HCT116 (cell line): ENCODE measurements at regions not wholly inside any gene's neighbourhood (a gene's known extent, or its start where the extent isn't known, plus 50 kb on each side); places are given as distances from the start of the nearest gene placed in this dataset.
"Not testable (repeated sequence)": the region's sequence is repeated elsewhere in the genome, so short reads cannot be mapped to it uniquely, and the experiment has no call there.

Experiments
- ATAC-seq: fragments of 200-7000 bp; cut with Tn5 transposase; 2 replicates; pipeline ENCODE4 v1.9.1; 2020; ENCODE audit warnings: mild to moderate bottlenecking, moderate library complexity
- BruUV-seq: library from RNA; stranded (reverse); fragments of 400-500 nt; replicated peaks from 2 replicates; lab custom pipeline; 2021; lab: Mats Ljungman, UMichigan
- CTCF ChIA-PET: fragments of 300-600 bp; sonication (Branson Sonifier 250); formaldehyde crosslinking; loops from one replicate; lab custom pipeline; 2021; ENCODE audit warnings: antibody characterized with exemption; lab: Charles Lee
- POLR2A ChIA-PET: fragments of 300-600, 350-600 bp; sonication (Branson Sonifier 250); formaldehyde crosslinking; loops from one replicate; lab custom pipeline; 2021; ENCODE audit warnings: antibody characterized with exemption; lab: Charles Lee
- RAD21 ChIA-PET, 2 experiments: fragments of 300-600 bp; sonication (Branson Sonifier 250); formaldehyde crosslinking; loops; one replicate each; lab custom pipeline; 2023; ENCODE audit warnings: low total read pairs in 2 of 2; ENCODE audit not compliant: uncharacterized antibody in 2 of 2, unreplicated experiment in 2 of 2, low non-redundant PET in 1 of 2; lab: Charles Lee
- DNase-seq: peaks from one replicate; pipeline ENCODE4 v3.0.0-alpha.2; 2010; ENCODE audit warnings: low read depth, low spot score
- H2AFZ ChIP-seq: fragments of 200-600 bp; shearing (Covaris generic), sonication (generic); 2 replicates; pipeline ENCODE4 v1.6.1; 2017; ENCODE audit warnings: low read depth, mixed run types, mixed read lengths, antibody characterized with exemption, low read length; ENCODE audit not compliant: poor library complexity, severe bottlenecking
- H3K27ac ChIP-seq: 2 replicates; pipeline ENCODE4 v1.5.1; 2012; ENCODE audit warnings: low read depth, low read length
- H3K27me3 ChIP-seq: fragments of 200-600 bp; sonication (generic); 2 replicates; pipeline ENCODE4 v1.6.1; 2016; ENCODE audit warnings: mixed run types, low read length, mixed read lengths; ENCODE audit not compliant: insufficient read depth
- H3K36me3 ChIP-seq, 2 experiments: fragments of 200-500 bp in 1 of 2; fragments of 200-600 bp in 1 of 2; sonication (Bioruptor generic) in 1 of 2; sonication (generic) in 1 of 2; 2 replicates each; pipeline versions ENCODE4 v1.5.1 to v1.6.1; 2014 to 2016; ENCODE audit warnings: low read length in 2 of 2, inconsistent platforms in 1 of 2, mixed read lengths in 1 of 2, mixed run types in 1 of 2; ENCODE audit not compliant: insufficient read depth in 2 of 2, control insufficient read depth in 1 of 2
- H3K4me1 ChIP-seq, 2 experiments: fragments of 200-600 bp in 1 of 2; sonication (generic) in 1 of 2; 2 replicates each; pipeline versions ENCODE4 v1.5.1 to v1.6.1; 2012 to 2017; ENCODE audit warnings: low read length in 2 of 2, inconsistent platforms in 1 of 2, mild to moderate bottlenecking in 1 of 2, mixed read lengths in 1 of 2, mixed run types in 1 of 2, moderate library complexity in 1 of 2; ENCODE audit not compliant: insufficient read depth in 2 of 2, control insufficient read depth in 1 of 2
- H3K4me2 ChIP-seq: fragments of 200-600 bp; sonication (generic); 2 replicates; pipeline ENCODE4 v1.6.1; 2017; ENCODE audit warnings: mixed run types, low read length, mixed read lengths
- H3K4me3 ChIP-seq, 2 experiments: fragments of 200-600 bp in 1 of 2; sonication (generic) in 1 of 2; replicated peaks in 1 of 2; 2 replicates each; pipeline ENCODE4 v1.5.1; 2011 to 2016; ENCODE audit warnings: low read length in 2 of 2, control low read depth in 1 of 2, low read depth in 1 of 2, mild to moderate bottlenecking in 1 of 2, mixed read lengths in 1 of 2, mixed run types in 1 of 2
- H3K79me2 ChIP-seq: fragments of 200-600 bp; sonication (generic); 2 replicates; pipeline ENCODE4 v1.6.1; 2017; ENCODE audit warnings: mild to moderate bottlenecking, mixed run types, low read length, moderate library complexity, mixed read lengths; ENCODE audit not compliant: insufficient read depth
- H3K9ac ChIP-seq: fragments of 200-600 bp; sonication (generic); 2 replicates; pipeline ENCODE4 v1.6.1; 2016; ENCODE audit warnings: low read length, mixed read lengths
- H3K9me2 ChIP-seq: fragments of 200-600 bp; sonication (generic), shearing (Covaris generic); 2 replicates; pipeline ENCODE4 v1.6.1; 2017; ENCODE audit warnings: mixed run types, mild to moderate bottlenecking, moderate library complexity; ENCODE audit not compliant: insufficient read depth
- H3K9me3 ChIP-seq, 2 experiments: fragments of 200-500 bp in 1 of 2; fragments of 200-600 bp in 1 of 2; sonication (Bioruptor generic) in 1 of 2; sonication (generic) in 1 of 2; 2 replicates each; pipeline ENCODE4 v1.6.1; 2014 to 2017; ENCODE audit warnings: low read length in 2 of 2, mixed read lengths in 2 of 2, inconsistent platforms in 1 of 2, low read depth in 1 of 2, mild to moderate bottlenecking in 1 of 2, mixed run types in 1 of 2, moderate library complexity in 1 of 2; ENCODE audit not compliant: control insufficient read depth in 1 of 2, insufficient read depth in 1 of 2
- H4K20me1 ChIP-seq: fragments of 200-600 bp; sonication (generic), shearing (Covaris generic); 2 replicates; pipeline ENCODE4 v1.6.1; 2017; ENCODE audit warnings: mixed run types, mild to moderate bottlenecking, moderate library complexity; ENCODE audit not compliant: insufficient read depth
- CEBPB ChIP-seq: IDR thresholded peaks from 2 replicates; pipeline ENCODE4 v1.6.1; 2012; ENCODE audit warnings: low read depth
- CTCF ChIP-seq, 3 experiments: fragments of 200-600 bp in 1 of 3; sonication (generic) in 1 of 3; IDR thresholded peaks in 2 of 3; conservative IDR thresholded peaks in 1 of 3; 2 replicates each; pipeline ENCODE4 v1.5.1; 2012 to 2017; ENCODE audit warnings: low read depth in 2 of 3, low read length in 2 of 3, antibody characterized with exemption in 1 of 3, borderline replicate concordance in 1 of 3, control low read depth in 1 of 3, mild to moderate bottlenecking in 1 of 3, mixed read lengths in 1 of 3, mixed run types in 1 of 3, moderate library complexity in 1 of 3; ENCODE audit not compliant: insufficient read depth in 1 of 3
- EGR1 ChIP-seq: IDR thresholded peaks from 2 replicates; pipeline ENCODE4 v1.6.1; 2012; ENCODE audit warnings: low read depth
- POLR2AphosphoS5 ChIP-seq: IDR thresholded peaks from 2 replicates; pipeline ENCODE4 v1.6.1; 2011; ENCODE audit warnings: mild to moderate bottlenecking, low read depth, low read length, moderate library complexity
- SP1 ChIP-seq: IDR thresholded peaks from 2 replicates; pipeline ENCODE4 v1.6.1; 2012; ENCODE audit warnings: low read depth
- SRF ChIP-seq: IDR thresholded peaks from 2 replicates; pipeline ENCODE4 v1.6.1; 2012; ENCODE audit warnings: low read depth
- TCF7L2 ChIP-seq: IDR thresholded peaks from 2 replicates; pipeline ENCODE4 v1.7.0; 2011; ENCODE audit warnings: borderline replicate concordance, inconsistent platforms; ENCODE audit not compliant: insufficient read depth, insufficient read length; ENCODE audit errors: extremely low read depth
- ZBTB33 ChIP-seq: IDR thresholded peaks from 2 replicates; pipeline ENCODE4 v1.6.1; 2011; ENCODE audit warnings: mild to moderate bottlenecking, low read length, moderate library complexity; ENCODE audit not compliant: insufficient replicate concordance; ENCODE audit errors: extremely low read depth
- ZFX ChIP-seq: fragments of 450-650 bp; IDR thresholded peaks from 2 replicates; pipeline ENCODE4 v1.6.1; 2017
- ZNF274 ChIP-seq: fragments of 200-500 bp; sonication (Bioruptor generic); IDR thresholded peaks from 2 replicates; pipeline ENCODE4 v1.6.1; 2014; ENCODE audit warnings: mild to moderate bottlenecking, low read depth, low read length, inconsistent platforms
- intact Hi-C: fragments of 100-400 bp; cut with micrococcal nuclease; formaldehyde crosslinking; loops from 2 replicates; pipeline ENCODE4 v1.10.0; 2022

GRCh38 chr17:33929181-33929724 lies 325.8 kb upstream of the CCL2 start:
- H2AFZ ChIP-seq, result no peak overlapping the region
- BruUV-seq, result no TSS peak
- no peaks in the 10 kb centered on the region for H3K27me3 ChIP-seq
- no peak overlapping the region for H3K4me2 ChIP-seq
- no peak for TF ChIP-seq ZFX
- TF ChIP-seq CEBPB, result no peak
- no peak for TF ChIP-seq SP1
- no peak for TF ChIP-seq CTCF (IDR thresholded peaks at IDR 0.05 in 2 of 3, conservative IDR thresholded peaks at IDR 0.05 in 1 of 3; ENCODE audit: borderline replicate concordance in 1 of 3, insufficient read depth in 1 of 3, low read depth in 2 of 3, low read length in 2 of 3)
- no peak for TF ChIP-seq POLR2AphosphoS5
- TF ChIP-seq TCF7L2, result no peak
- no peak for TF ChIP-seq EGR1
- TF ChIP-seq ZBTB33, result no peak
- no peak for TF ChIP-seq SRF
- TF ChIP-seq ZNF274, result no peak
- H3K79me2 ChIP-seq, result no peaks in the 10 kb centered on the region
- H3K9me2 ChIP-seq, result no peaks in the 10 kb centered on the region
- DNase-seq, result no peak
- no peak for ATAC-seq
- H3K27ac ChIP-seq, result no peak overlapping the region
- H3K4me1 ChIP-seq, result no peaks in the 10 kb centered on the region
- ChIA-PET RAD21 (no interaction called here), CTCF (no interaction called here), POLR2A (no interaction called here)
- intact Hi-C loops, result no loop called here
- H4K20me1 ChIP-seq, result no peaks in the 10 kb centered on the region
- no peak overlapping the region for H3K4me3 ChIP-seq
- H3K9ac ChIP-seq, result no peak overlapping the region
- H3K9me3 ChIP-seq, result peaks cover 0 to 18% of the 10 kb centered on the region in 2 experiments; a peak in 1 of 4 replicates
- no peaks in the 10 kb centered on the region for H3K36me3 ChIP-seq

- intact Hi-C loops, H3K4me1 ChIP-seq, POLR2A ChIA-PET, H3K36me3 ChIP-seq, H2AFZ ChIP-seq, RAD21 ChIA-PET, H3K27ac ChIP-seq, H3K4me2 ChIP-seq, DNase-seq, H3K4me3 ChIP-seq, H3K27me3 ChIP-seq, ATAC-seq, H3K9me2 ChIP-seq, H3K79me2 ChIP-seq, BruUV-seq, CTCF ChIA-PET, H3K9ac ChIP-seq, H4K20me1 ChIP-seq: not testable (repeated sequence)
- peaks cover 0 to 15% of the 10 kb centered on the region in 2 experiments; a peak in 1 of 4 replicates for H3K9me3 ChIP-seq
These were observed 323.8 kb upstream of the CCL2 start for GRCh38 chr17:33931148-33931814.
